Erythroblast (primary cell): ENCODE measurements at regions not wholly inside any gene's neighbourhood (a gene's known extent, or its start where the extent isn't known, plus 50 kb on each side); places are given as distances from the start of the nearest gene placed in this dataset.

ENCODE experiments used
- GATA1 ChIP-seq: IDR thresholded peaks from 2 replicates; pipeline ENCODE4 v1.6.1; 2011; ENCODE audit warnings: low read depth, mild to moderate bottlenecking, control low read depth, low read length, moderate library complexity
- POLR2A ChIP-seq: IDR thresholded peaks from 2 replicates; pipeline ENCODE4 v1.6.1; 2011; ENCODE audit warnings: mild to moderate bottlenecking, low read length

- TF ChIP-seq POLR2A = no peak
- no peak for TF ChIP-seq GATA1
Observed at GRCh38 chr5:173716058-173716682, 99.7 kb upstream of the BOD1 start.
